ENCODE measurements at regions not wholly inside any gene's neighbourhood (a gene's known extent, or its start where the extent isn't known, plus 50 kb on each side); places are given as distances from the start of the nearest gene placed in this dataset.
"Not testable (repeated sequence)": the region's sequence is repeated elsewhere in the genome, so short reads cannot be mapped to it uniquely, and the experiment has no call there.

- peak; percentile 73 for DNase-seq
These were observed 74.8 kb upstream of the PLCB4 start for GRCh38 chr20:8994045-8994444.

DNA sequence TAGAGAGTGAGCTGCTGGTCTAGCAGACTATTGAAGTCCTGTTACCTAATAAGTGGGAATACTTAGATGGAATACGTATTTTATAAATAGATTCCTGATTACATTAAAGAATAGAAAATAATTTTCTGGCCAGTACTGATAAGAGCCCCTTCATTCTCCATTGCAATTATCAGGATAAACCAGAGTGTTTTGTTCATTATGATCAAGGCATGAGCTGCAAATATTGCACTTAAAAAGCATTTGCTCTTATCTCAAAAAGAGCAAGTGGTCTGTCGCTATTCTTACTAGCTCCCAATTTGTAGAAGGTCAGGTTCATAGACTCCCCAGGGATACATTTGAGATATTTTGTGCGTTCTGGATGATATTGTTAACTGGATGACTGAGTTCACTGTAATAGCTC, 73.1 kb upstream of the PLCB4 start:
- DNase-seq: peak; percentile 18

DNA sequence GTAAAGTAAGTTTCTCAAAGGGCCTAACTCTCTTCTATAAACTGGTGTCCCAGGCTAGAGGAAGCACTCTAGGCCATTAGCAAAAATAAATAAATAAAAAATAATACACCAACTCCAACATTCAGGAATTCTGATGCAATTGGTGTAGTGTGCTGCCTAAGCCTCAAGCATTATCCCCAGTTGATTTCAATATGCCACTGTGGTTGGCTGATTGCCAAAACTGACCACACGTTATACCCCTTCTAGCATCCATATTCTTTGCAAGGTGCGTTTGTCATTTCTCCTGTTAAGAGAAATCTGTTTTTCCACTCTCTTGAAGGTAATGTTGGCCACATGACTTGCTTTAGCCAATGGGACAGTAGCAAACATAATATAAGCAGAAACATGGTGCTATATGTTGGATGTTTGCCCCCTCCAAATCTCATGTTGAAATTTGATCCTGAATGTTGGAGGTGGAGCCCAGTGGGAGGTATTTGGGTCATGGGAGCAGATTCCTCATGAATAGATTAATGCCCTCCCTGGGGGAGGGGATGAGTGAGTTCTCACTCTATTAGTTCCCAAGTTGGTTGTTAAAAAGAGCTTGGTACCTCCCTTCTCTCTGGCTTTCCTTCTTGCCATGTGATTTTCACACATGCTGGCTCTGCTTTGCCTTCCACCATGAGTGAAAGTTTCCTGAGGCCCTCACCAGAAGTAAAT, 71.9 kb upstream of the PLCB4 start:
- peak; percentile 41 for DNase-seq

DNA sequence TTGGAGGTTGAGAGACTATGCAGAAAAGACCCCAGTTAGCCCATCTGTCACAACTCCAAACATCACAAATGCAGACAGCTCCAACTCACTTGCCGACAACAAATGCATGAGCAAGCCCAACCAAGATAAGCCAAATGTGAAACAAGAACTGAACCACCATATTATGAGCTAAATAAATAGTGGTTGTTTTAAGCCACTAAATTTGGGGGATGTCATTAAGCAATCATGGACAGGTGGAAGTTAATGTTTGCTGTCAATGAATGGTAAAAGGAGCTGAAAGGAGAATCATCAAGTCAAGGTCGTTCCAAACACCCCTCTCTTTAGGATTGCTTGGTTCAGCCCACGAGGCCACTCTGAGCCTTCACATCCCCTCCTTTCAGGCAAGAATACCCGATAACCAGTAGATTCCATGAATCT, 71.2 kb upstream of the PLCB4 start:
- peak; percentile 63 for DNase-seq

GRCh38 chr20:9011121-9011520, 57.8 kb upstream of the PLCB4 start:
- DNase-seq: no peak

- not testable (repeated sequence) for DNase-seq
These were observed 53.5 kb upstream of the PLCB4 start for GRCh38 chr20:9015232-9015983.

GRCh38 chr20:9015984-9016324, 52.9 kb upstream of the PLCB4 start:
- peak; percentile 50 for DNase-seq

DNA sequence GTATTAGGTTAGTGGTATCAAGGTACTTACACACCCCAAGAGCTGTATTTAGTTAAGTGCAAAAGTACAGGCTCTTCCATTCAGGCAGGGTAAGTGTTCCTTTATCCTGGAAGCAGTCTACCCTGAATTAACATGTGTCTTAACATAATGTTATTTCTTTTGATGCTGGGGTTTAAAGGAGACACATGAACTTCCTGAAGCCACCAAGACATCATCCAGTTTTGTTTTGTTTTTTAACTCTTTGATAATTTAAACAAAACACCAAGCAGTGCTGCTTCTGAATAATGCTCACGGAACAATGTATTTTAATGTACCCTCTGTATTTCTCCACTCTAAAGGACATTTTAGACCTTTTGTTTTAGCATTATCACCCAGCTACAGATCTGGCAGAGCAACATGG, 50.5 kb upstream of the PLCB4 start:
- no peak for DNase-seq

Measured in OCI-M1 (cell line).